GM18507 (cell line): ENCODE measurements at regions not wholly inside any gene's neighbourhood (a gene's known extent, or its start where the extent isn't known, plus 50 kb on each side); places are given as distances from the start of the nearest gene placed in this dataset.
A peak's percentile ranks its signal among the peaks of the same experiment; 100 is the strongest.
"Not testable (repeated sequence)": the region's sequence is repeated elsewhere in the genome, so short reads cannot be mapped to it uniquely, and the experiment has no call there.

Experiments used
- DNase-seq: peaks from one replicate; pipeline ENCODE4 v3.0.0; 2011; ENCODE audit warnings: low read depth; ENCODE audit not compliant: insufficient read length; ENCODE audit errors: extremely low spot score
- FAIRE-seq: peaks from 2 replicates; lab custom pipeline; 2011; peaks lifted over from hg19 to GRCh38; lab: Jason Lieb, UNC

DNA sequence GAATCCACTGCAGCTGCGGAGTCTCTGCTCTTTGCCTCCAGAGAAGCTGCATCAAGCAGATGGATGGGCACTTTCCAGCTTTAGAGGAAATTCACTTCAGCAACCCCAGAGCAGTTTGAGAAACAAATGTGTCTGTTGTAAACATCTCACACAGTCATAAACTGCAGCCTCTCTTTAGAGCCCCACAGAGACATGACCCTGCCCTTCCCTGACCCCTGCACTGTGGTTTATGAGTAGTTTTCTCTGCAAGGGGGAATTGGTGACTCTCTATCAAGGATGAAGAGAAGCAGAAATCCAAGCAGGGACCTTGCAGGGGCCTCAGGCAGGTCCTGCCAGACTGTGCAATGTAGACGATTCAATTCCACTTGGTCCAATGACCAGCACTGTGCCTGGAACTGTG is 160.2 kb downstream of the SH2D4B start:
- DNase-seq (no peak), FAIRE-seq (no peak)

DNA sequence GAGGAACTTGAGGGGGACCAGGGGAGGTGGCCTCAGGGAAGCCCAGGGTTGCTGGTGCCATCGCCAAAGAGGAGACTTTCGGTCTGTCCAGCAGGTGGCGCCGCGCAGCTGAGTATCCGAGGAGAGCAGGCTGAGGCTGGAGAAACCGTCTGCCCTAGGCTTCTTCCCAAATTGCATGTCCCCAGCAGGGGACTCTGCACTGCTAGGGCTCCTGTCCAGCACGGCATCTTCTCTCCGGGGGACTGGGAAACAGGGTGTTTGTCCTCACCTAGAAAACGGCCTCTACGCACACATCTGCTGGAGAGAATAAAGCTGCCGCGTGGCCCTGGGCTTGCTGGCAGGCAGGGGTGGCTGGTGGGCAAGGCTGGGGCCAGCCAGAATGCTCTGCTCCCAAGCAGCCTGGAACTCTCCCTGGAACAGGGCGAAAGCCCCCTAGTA is 161.9 kb downstream of the SH2D4B start:
- FAIRE-seq (peak; percentile 77), DNase-seq (peak; percentile 53)

DNA sequence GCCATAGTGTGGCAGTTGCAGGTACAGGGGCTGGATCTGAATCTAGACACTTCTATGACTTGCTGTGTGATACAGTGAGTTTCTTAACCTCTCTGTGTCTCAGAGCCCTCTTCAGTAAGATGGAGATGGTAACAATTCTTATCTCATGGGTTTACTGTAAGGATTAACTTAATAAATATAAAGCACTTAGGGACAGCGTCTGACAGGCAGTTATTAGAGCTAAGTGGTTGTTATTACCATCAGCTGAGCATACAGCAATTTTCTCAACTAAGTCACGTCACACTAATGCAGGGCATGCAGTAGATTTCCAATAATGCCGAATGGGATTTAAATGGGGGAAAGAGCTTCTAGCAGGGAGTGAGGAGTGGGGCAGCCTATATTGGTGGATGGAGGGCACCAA is 162.6 kb downstream of the SH2D4B start:
- no peak for FAIRE-seq
- DNase-seq: no peak

DNA sequence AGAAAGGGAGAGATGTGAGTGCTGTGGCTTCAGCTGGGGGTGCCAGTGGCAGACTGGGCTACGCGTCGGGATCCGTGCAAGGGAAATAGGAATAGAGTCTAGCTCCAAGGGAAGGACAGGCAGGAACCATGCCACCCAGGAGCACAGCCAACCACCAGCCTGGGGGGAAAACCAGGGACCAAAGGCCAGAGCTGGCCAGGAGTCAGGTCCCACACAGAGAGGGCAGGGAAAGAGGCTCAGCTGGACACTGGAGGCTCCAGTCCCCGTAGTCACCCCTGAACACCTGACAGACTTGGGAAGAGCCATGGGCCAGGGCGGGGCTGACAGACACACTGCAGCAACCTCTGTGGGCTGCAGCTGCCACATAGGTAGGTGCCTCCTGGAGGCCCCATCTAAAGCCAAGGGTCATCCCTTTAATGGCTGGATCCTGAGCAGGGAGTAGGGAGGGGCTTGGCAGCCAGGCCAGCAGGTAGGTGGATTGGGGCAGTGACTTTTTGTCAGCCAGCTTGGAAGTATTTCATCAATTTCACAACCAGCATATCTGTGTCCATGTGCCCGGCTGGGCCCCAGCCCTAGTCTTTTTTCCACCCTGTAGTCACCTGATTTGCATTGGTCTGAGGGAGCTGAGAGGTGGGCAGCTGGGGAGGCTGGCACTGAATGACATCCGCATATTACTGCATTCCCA is 163.2 kb downstream of the SH2D4B start:
- FAIRE-seq (no peak), DNase-seq (no peak)

DNA sequence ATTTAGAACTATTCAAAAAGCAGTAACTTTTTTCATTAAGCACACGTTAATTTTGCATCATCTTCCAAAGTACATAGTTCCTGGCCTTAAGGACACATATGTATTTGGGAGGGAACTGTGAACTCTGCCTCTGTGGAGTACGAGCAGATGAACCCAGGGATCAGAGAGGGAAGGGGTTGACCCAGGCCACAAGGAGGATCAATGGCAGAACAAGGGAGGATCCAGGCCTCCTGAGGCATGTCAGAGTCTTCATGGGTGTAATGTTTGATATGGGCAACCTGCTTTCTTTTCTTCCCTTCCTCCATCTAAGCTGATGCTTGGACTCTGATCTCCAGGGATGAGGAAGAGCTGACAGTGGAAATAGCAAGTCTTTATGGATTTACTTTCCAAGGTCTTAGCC is 164.0 kb downstream of the SH2D4B start:
- DNase-seq: no peak
- FAIRE-seq: no peak

DNA sequence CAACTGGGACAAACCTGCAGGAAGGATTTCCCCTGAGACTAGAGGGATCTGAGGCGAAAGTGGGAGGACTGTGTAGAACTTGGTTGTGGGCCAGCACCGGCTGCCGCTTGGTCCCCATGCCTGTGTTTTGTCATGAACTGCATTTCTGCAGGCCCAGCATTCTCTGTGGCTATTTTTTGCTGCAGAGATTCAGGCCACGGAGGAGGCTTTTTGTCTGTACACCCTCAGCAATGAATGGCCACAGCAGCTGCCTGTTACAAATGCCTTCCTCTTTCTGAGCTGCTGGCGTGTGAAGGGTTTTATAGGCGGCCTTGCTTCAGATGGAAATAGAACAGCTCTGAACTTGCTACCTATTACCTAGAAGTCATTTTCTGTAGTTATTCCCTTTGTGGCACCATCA is 164.4 kb downstream of the SH2D4B start:
- FAIRE-seq (no peak), DNase-seq (no peak)

DNA sequence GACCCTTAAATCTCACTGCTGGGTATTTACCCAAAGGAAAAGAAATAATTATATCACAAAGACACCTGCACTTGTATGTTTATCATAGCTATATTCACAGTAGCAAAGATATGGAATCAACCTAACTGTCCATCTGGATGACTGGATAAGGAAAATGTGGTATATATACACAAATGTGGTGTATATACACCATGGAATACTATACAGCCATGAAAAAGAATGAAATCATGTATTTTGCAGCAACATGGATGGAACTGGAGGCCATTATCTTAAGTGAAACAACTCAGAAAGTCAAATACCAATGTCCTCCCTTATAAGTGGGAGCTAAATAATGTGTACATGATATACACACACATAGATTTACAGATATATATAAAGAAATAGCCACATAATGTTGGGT is 168.2 kb downstream of the SH2D4B start:
- DNase-seq (no peak), FAIRE-seq (no peak)

DNA sequence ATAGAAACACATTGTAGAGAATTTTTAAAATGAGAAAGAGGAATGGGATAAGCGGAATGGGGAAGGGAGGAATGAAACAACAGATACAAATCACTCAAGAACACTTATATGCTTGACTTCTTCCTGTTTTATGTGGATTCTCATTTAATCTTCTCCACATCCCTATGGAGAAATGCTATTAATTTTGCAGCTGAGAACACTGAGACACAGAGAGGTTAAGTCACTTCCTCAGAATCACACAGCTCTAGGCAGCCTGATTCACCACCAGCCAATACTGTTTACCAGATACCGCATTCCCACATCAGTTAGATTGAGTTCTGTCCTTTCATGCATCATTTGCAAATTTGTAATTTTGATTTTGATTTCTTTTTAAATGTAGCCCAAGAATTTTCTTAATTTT is 170.5 kb downstream of the SH2D4B start:
- DNase-seq (no peak), FAIRE-seq (no peak)

DNA sequence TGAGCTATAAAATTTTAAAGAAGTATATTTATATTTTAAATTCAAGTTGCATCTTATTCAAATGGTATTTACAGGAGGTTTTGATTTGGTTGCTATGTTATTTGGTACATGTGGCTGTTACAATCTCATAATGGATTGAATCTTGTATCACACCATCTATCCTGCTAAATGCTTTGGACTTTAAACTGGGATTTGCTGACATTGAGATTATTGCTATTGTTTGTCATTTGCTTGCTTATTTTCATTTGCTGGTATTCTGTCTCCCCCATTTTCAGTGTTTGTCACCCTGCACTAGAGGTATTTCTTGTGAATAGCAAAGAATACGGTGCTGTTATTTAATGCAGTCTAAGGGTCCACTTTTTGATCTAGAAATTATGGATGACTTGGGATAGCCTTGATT is 171.1 kb downstream of the SH2D4B start:
- no peak for DNase-seq
- no peak for FAIRE-seq

DNA sequence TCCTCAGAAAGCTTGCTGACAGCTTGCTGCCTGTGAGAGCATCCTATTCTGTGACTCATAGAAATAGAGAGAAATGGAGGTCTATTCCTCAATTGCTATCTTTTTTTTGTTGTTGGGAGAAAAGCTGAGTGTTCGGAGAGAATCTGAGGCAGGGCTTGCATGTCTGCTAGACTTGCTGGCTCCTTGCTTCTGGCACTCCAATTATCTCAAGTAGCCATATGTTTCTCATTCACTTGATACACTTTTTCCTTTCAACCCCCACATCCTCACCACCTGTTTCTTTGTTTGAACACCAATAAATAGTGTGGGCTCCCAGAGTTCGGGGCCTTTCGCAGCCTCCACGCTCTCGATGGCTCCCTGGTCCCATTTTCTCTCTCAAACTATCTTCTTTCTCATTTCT is 172.2 kb downstream of the SH2D4B start:
- DNase-seq: no peak

DNA sequence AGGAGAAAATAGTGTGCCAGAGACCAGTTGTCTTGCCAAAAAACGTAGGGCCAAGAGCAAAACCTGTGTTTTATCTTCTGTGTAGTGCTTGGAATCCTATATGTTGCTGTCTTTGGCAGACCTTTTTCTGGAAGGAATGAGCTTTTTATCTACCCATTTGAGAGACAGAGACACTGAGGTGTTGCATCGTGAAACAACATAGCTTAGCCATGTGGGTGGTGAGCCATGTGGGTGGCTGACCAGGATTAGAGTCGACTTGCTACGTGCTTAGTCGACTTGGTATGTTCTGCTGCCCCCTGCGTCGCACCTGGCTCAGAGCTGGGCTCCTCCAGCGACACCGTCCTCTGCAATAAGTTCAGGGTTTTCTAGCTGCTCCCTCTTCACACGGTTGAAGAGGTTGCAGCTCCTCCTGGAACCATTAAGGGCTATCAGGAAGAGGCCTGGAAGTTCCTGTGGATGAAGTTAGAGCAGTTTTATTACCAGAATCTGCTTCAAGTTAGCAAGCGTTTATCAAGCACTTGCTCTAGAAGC is 175.8 kb downstream of the SH2D4B start:
- DNase-seq (no peak), FAIRE-seq (no peak)

More for the DNA sequence above, 172.2 kb downstream of the SH2D4B start:
- no peak for FAIRE-seq

DNA sequence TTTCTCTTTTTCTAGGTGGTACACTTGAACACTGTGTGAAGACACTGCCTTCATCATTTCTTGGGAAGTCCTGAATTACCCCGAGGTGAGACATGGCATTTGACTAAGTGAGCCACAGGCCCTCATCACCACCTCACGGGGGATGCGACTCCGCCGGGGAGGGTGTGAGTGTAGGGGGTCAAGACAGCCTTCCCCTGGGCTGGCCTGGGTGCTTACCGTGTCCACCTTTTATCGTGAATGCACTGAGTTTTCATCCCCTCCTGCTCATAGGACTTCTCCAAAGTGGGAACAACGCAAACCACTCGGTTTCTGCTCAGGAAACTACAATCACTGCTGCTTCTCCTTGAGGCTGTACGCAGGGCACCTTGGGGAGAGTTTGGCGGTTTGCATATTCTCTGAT is 176.9 kb downstream of the SH2D4B start:
- DNase-seq (no peak), FAIRE-seq (no peak)

DNA sequence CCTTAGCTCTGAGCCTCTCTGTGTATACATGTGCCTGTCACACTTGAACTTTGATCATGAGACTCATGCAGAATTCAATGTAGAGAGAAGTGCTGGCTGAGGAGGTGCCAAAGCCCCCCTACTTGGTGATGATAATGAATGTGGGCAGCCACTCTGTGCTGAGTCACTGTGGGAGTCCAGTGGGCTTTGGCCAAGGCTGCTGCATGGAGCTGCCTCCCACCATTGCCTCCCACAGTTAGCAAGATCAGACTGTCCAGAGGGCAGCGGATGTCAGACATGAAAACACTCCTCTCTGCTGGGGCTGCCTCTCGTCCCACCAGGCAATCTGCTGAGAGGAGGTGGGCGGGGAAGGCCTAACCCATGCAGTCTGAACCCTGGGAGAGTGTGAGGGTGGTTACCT is 180.3 kb downstream of the SH2D4B start:
- no peak for FAIRE-seq
- no peak for DNase-seq

DNA sequence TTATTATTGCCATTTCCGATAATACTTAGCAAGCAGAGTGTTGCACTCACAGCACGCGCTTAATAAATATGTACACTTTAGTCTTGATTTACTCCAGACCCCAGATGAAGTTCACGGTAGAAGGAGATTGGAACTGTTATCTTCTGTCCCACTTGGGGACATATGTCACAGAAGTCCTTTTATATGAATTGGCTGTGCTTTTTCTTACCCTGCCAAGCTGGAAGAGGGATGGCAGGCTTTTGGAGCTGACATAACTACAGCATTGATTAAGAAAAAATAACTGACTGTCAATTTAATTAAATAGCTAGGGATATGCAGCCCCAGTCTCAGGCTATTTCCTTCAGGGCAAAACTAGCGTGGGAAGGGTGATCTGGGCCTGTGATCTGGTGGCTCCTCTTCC is 182.2 kb downstream of the SH2D4B start:
- DNase-seq (no peak), FAIRE-seq (no peak)

DNA sequence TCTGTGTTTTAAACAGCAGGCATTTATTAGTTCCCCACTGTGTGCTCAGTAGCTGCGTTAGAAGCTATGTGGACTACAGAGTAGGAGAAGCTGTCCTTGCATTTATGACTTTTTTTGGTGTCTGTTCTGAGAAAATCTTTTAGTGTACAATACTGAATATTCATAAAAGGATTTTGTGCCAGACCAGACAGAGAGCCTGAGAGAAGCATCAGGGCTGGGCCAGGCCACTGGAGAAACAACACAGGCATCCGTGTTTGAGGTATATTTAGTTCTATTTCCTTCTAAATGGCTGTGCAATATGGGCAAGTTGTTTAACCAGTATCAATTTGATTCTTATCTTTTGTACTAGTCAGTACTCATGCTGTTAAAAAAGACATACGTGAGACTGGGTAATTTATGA is 182.8 kb downstream of the SH2D4B start:
- DNase-seq (no peak), FAIRE-seq (no peak)

DNA sequence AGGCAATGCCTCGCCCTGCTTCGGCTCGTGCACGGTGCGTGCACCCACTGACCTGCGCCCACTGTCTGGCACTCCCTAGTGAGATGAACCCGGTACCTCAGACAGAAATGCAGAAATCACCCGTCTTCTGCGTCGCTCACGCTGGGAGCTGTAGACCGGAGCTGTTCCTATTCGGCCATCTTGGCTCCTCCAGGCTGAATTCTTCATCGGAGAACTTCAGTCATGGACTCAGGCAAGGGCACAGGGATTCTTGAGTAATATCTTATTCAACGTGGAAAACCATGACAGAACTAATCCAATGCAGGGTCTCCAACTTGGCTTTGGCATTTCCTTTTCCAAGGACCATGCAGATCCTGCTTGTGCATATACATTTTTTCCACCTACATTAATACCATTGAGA is 190.7 kb downstream of the SH2D4B start:
- not testable (repeated sequence) for FAIRE-seq, DNase-seq

DNA sequence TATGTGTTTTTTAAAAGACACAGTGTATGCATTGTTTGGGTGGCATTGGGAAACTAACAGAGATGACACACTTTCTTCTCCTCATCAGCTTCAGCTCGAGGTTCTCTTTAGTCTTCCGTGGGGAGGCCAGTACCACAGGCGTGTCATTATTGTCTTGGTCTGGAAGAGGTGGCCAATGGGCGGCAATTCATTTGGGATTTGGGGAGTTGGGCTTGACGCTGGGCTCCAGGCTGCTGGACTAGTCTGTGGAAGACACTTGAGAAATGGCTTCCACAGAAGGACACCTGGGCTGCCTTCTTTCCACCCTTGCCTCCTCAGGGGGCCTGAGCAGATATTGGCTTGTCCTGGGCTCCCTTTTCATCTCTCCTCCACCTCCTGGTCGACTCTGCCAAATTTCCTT is 192.2 kb downstream of the SH2D4B start:
- FAIRE-seq (no peak), DNase-seq (no peak)

DNA sequence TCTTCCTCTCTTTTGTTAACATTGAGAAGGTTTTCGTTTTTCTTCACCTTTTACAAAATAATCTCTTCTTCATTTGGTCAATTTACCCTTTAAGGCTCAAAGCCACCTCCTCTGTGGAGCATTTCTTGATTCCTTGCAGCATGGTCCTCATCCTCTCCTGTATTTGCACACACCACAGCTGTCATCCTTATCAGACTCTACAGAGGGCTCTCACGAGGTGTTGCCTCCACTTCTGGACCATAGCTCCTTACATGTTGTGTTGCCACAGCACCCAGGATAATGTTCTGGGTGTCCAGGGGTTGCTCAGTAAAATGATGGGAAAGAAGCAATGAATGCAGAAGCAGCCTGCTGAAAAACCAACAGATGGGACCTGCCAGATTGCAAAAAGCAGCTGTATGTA is 192.8 kb downstream of the SH2D4B start:
- FAIRE-seq: no peak
- no peak for DNase-seq

DNA sequence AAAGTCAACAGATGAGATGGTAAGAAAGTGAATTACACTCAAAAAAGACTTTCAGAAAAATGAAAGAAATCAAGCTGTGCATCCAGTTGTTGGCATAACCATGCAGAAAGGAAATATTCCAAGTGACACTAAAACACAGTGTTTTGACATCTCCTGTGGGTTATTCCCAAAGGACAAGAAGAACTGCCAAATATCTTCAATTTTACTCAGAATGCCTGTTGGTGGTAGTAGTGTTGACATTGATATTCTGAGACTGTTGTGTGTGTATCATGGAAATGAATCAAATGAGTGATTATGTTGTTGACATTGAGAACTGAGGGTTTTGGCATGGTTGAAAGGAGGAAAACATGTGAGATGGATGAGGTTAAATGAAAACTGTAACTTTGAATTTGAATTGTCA is 196.9 kb downstream of the SH2D4B start:
- FAIRE-seq (no peak), DNase-seq (no peak)

DNA sequence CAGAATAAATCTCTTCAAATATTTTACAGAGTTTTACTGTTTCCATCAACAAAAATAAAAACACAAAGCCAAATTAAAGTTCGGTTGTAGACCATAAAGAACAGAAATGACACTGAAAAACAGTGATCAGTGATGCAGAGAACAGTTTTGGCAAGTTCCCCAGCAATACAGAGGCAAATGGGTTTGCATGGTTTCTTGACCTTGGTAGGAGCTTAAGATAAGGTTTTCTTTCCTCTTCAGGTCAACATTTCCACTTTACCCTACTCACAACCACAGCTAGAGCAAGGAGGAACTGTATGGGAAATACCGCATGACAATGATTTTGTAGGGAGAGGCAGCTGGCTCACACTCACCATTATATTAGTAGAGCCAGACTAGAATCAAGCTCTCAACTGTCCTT is 199.5 kb downstream of the SH2D4B start:
- no peak for DNase-seq
- FAIRE-seq: no peak

DNA sequence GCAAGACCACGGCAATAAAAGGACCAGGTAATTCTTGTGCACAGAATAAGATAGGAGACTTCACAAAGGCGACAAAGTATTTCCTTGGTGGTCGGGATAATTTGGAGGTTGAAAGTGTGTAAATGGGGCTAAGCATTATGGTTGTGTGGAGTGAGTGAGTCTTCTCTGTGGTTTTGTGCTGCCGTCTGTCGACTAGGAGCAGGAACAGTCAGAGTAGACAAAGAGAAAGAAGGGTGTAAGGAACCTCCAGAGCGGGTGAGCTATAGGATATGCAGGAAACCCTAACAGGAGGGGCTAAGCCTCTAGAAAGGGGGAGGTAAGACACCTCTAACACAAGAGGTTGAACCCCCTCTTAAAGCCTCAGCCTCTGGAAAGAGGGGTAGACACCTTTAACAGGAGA is 201.6 kb downstream of the SH2D4B start:
- FAIRE-seq (no peak), DNase-seq (no peak)
